OCI-LY7 (cell line): ENCODE measurements at regions not wholly inside any gene's neighbourhood (a gene's known extent, or its start where the extent isn't known, plus 50 kb on each side); places are given as distances from the start of the nearest gene placed in this dataset.

Source experiments
- BruUV-seq: library from RNA; stranded (reverse); fragments of 400-500 nt; replicated peaks from 2 replicates; lab custom pipeline; 2021; lab: Mats Ljungman, UMichigan
- CTCF ChIA-PET: fragments of 300-600 bp; sonication (Branson Sonifier 250); formaldehyde crosslinking; loops from one replicate; lab custom pipeline; 2022; ENCODE audit warnings: antibody characterized with exemption; ENCODE audit not compliant: unreplicated experiment; lab: Charles Lee
- POLR2A ChIA-PET: fragments of 300-600 bp; sonication (Branson Sonifier 250); formaldehyde crosslinking; loops from one replicate; lab custom pipeline; 2022; ENCODE audit warnings: antibody characterized with exemption; lab: Charles Lee
- DNase-seq: peaks from one replicate; pipeline ENCODE4 v3.0.0-alpha.2; 2015; ENCODE audit warnings: low spot score
- H2AFZ ChIP-seq: fragments of 200-600 bp; sonication (generic), shearing (Covaris generic); 2 replicates; pipeline ENCODE4 v1.6.1; 2014; ENCODE audit warnings: mild to moderate bottlenecking, antibody characterized with exemption, low read length, moderate library complexity
- H3K27ac ChIP-seq: fragments of 200-600 bp; sonication (generic); 2 replicates; pipeline ENCODE4 v1.5.1; 2014; ENCODE audit warnings: mixed run types, low read depth, mild to moderate bottlenecking, moderate library complexity, low read length, inconsistent platforms; ENCODE audit not compliant: poor library complexity, severe bottlenecking
- H3K36me3 ChIP-seq: fragments of 200-600 bp; sonication (generic); 2 replicates; pipeline ENCODE4 v1.6.1; 2014; ENCODE audit warnings: mild to moderate bottlenecking, antibody characterized with exemption, low read length, moderate library complexity, mixed read lengths; ENCODE audit not compliant: insufficient read depth
- H3K4me1 ChIP-seq: fragments of 200-600 bp; sonication (generic); 2 replicates; pipeline ENCODE4 v1.5.1; 2014; ENCODE audit warnings: mild to moderate bottlenecking, low read length; ENCODE audit not compliant: insufficient read depth, poor library complexity, severe bottlenecking
- H3K4me2 ChIP-seq: fragments of 200-600 bp; sonication (generic); 2 replicates; pipeline ENCODE4 v1.6.1; 2014; ENCODE audit warnings: mild to moderate bottlenecking, low read length
- H3K4me3 ChIP-seq: fragments of 200-600 bp; sonication (generic); 2 replicates; pipeline ENCODE4 v1.5.1; 2014; ENCODE audit warnings: mild to moderate bottlenecking, low read depth, low read length; ENCODE audit not compliant: poor library complexity, severe bottlenecking
- H3K79me2 ChIP-seq: fragments of 200-600 bp; sonication (generic); 2 replicates; pipeline ENCODE4 v1.6.1; 2016; ENCODE audit warnings: low read depth, mild to moderate bottlenecking, low read length, moderate library complexity, mixed read lengths; ENCODE audit not compliant: insufficient read depth
- H3K9me2 ChIP-seq: fragments of 200-600 bp; sonication (generic); 2 replicates; pipeline ENCODE4 v1.6.1; 2016; ENCODE audit warnings: mild to moderate bottlenecking, low read length, mixed read lengths; ENCODE audit not compliant: insufficient read depth
- H3K9me3 ChIP-seq: fragments of 200-600 bp; sonication (generic); 2 replicates; pipeline ENCODE4 v1.6.1; 2014; ENCODE audit warnings: mild to moderate bottlenecking, mixed run types, low read length, mixed read lengths
- H4K20me1 ChIP-seq: fragments of 200-600 bp; sonication (generic); 2 replicates; pipeline ENCODE4 v1.6.1; 2014; ENCODE audit warnings: mild to moderate bottlenecking, antibody characterized with exemption, low read length, moderate library complexity, mixed read lengths; ENCODE audit not compliant: insufficient read depth
- EZH2phosphoT487 ChIP-seq: fragments of 200-600 bp; sonication (generic); IDR thresholded peaks from 2 replicates; pipeline ENCODE4 v1.6.1; 2018; ENCODE audit warnings: low read depth, borderline replicate concordance, mild to moderate bottlenecking, mixed run types, antibody characterized with exemption, low read length, moderate library complexity, mixed read lengths
- intact Hi-C: fragments of 100-400 bp; cut with micrococcal nuclease; formaldehyde crosslinking; loops from one replicate; pipeline ENCODE4 v1.10.0; 2022; ENCODE audit not compliant: unreplicated experiment
- TF ChIP-seq, protein P1 (sequence below): fragments of 200-600 bp; sonication (generic); conservative IDR thresholded peaks from 2 replicates; pipeline ENCODE4 v1.5.1; 2014; ENCODE audit warnings: mild to moderate bottlenecking, antibody characterized with exemption, low read length, moderate library complexity, mixed read lengths

DNA sequence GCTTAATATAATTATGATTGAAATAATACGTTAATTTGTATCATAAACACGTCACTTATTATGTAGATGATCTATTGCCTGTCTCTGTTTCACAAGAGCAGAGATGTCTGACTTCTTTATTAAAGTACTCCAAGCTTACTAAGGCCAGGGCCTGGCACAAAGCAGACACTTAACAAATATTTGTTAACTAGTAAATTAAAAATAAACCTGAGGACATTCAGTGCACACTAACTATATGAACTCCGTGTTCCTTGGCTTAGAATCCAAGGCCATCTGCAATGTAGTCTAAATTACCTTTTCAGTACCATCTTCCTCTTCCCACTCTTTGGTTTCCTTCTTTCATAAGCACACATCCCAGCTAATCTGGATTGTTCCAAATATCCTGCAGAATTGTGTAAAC lies 210.8 kb upstream of the SOX9 start:
- no peaks in the 10 kb centered on the region for H3K36me3 ChIP-seq
- H3K9me3 ChIP-seq, result no peaks in the 10 kb centered on the region
- BruUV-seq, result no TSS peak
- DNase-seq, result no peak
- H4K20me1 ChIP-seq, result no peaks in the 10 kb centered on the region
- no peaks in the 10 kb centered on the region for H3K79me2 ChIP-seq
- TF ChIP-seq, protein P1, sequence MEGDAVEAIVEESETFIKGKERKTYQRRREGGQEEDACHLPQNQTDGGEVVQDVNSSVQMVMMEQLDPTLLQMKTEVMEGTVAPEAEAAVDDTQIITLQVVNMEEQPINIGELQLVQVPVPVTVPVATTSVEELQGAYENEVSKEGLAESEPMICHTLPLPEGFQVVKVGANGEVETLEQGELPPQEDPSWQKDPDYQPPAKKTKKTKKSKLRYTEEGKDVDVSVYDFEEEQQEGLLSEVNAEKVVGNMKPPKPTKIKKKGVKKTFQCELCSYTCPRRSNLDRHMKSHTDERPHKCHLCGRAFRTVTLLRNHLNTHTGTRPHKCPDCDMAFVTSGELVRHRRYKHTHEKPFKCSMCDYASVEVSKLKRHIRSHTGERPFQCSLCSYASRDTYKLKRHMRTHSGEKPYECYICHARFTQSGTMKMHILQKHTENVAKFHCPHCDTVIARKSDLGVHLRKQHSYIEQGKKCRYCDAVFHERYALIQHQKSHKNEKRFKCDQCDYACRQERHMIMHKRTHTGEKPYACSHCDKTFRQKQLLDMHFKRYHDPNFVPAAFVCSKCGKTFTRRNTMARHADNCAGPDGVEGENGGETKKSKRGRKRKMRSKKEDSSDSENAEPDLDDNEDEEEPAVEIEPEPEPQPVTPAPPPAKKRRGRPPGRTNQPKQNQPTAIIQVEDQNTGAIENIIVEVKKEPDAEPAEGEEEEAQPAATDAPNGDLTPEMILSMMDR, result no peak
- TF ChIP-seq EZH2phosphoT487, result no peak
- H3K4me3 ChIP-seq, result no peak overlapping the region
- 0 out of 2 replicates have a peak, but pooled peaks cover 5% of the 10 kb centered on the region for H3K9me2 ChIP-seq
- no peak overlapping the region for H2AFZ ChIP-seq
- no peaks in the 10 kb centered on the region for H3K4me1 ChIP-seq
- H3K4me2 ChIP-seq, result no peak overlapping the region
- ChIA-PET CTCF (no interaction called here), POLR2A (no interaction called here)
- intact Hi-C loops, result no loop called here
- H3K27ac ChIP-seq, result no peak overlapping the region

DNA sequence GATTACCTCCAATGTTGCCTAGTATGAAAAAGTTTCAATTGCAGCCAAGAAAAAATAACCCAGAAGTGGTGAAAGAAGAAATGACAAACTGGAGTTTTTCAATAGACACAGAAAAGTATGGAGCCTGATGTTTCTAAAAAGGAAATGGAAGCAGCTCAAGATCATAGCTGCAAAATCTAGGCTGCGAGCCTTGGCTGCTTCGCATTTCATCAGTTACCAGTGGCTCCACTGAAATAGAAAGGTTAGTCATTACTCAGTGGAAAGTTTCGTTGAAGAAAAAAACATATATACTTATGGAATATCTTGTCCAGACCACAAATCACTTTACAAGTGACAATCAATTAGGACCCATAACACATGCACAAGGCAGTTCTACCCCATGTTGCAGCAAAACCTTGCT lies 206.8 kb upstream of the SOX9 start:
- no peak overlapping the region for H3K4me3 ChIP-seq
- DNase-seq, result no peak
- H3K9me3 ChIP-seq, result no peaks in the 10 kb centered on the region
- no peak overlapping the region for H3K27ac ChIP-seq
- H2AFZ ChIP-seq, result no peak overlapping the region
- ChIA-PET CTCF (no interaction called here), POLR2A (no interaction called here)
- H3K9me2 ChIP-seq, result 0 out of 2 replicates have a peak, but pooled peaks cover 5% of the 10 kb centered on the region
- BruUV-seq, result no TSS peak
- H3K79me2 ChIP-seq, result no peaks in the 10 kb centered on the region
- no peaks in the 10 kb centered on the region for H4K20me1 ChIP-seq
- TF ChIP-seq, protein P1, result no peak
- TF ChIP-seq EZH2phosphoT487, result no peak
- H3K4me1 ChIP-seq, result no peaks in the 10 kb centered on the region
- H3K36me3 ChIP-seq, result no peaks in the 10 kb centered on the region
- no peak overlapping the region for H3K4me2 ChIP-seq
- intact Hi-C loops, result no loop called here

DNA sequence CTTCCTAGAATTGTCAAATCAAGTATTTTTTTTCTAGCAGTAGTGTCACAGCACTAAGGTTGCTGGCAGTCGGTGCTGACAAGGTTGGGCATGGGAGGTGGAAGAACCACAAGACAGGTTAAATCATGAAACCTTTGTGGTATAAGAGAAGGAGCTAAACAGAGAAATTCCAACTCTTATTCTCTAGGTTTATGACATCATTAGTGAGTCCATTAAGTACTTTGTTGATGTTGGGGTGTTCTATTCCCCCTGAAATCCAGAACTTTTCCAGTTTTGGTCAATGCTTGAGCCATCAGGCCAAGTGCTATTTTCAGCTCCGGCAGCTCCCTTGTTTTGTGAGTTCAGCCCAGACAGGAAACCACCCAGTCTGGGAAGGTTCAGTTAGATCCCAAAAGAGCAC lies 206.0 kb upstream of the SOX9 start:
- Histone ChIP-seq H3K4me1 (no peaks in the 10 kb centered on the region), H3K4me2 (no peak overlapping the region), H2AFZ (no peak overlapping the region), H4K20me1 (no peaks in the 10 kb centered on the region), H3K36me3 (no peaks in the 10 kb centered on the region), H3K27ac (no peak overlapping the region), H3K9me3 (no peaks in the 10 kb centered on the region), H3K79me2 (no peaks in the 10 kb centered on the region), H3K4me3 (no peak overlapping the region), H3K9me2 (0 out of 2 replicates have a peak, but pooled peaks cover 5% of the 10 kb centered on the region)
- ChIA-PET POLR2A (no interaction called here), CTCF (no interaction called here)
- no peak for DNase-seq
- intact Hi-C loops, result no loop called here
- BruUV-seq, result no TSS peak
- TF ChIP-seq, protein P1, result no peak
- TF ChIP-seq EZH2phosphoT487, result no peak
